GM12864 (cell line): ENCODE measurements at regions not wholly inside any gene's neighbourhood (a gene's known extent, or its start where the extent isn't known, plus 50 kb on each side); places are given as distances from the start of the nearest gene placed in this dataset.

Experiments
- DNase-seq: peaks from one replicate; pipeline ENCODE4 v3.0.0-alpha.2; 2011; ENCODE audit warnings: low read depth
- H3K4me3 ChIP-seq: 2 replicates; pipeline ENCODE4 v1.5.1; 2011; ENCODE audit warnings: mild to moderate bottlenecking, low read depth, low read length, control low read depth
- CTCF ChIP-seq: IDR thresholded peaks from 2 replicates; pipeline ENCODE4 v1.5.1; 2011; ENCODE audit warnings: low read depth, mild to moderate bottlenecking, moderate library complexity, low read length, control low read depth, inconsistent platforms; ENCODE audit errors: missing control alignments

- DNase-seq, result no peak
- TF ChIP-seq CTCF, result no peak
- H3K4me3 ChIP-seq, result no peak overlapping the region
Observed at GRCh38 chr1:199453723-199454122, 573.8 kb upstream of the NR5A2 start.

DNA sequence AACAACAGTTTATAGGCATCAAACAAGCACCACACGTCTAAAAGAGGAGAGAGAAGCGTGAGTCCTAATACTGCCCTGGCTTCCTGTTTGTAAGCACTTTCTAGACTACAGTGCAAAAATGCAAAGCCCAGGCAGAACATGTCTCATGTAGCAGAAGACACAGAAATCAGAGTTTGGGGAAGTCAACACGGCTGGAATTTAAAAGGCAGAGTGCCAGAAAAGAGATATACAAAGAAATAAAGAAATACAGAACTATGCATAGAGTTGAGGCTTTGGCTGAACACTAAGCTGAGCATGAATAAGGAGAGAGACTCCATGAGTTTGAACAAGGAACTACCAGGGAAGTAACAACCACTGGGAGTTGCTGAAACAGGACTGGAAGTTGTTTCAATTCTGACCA, 566.6 kb upstream of the NR5A2 start:
- no peak for TF ChIP-seq CTCF
- DNase-seq, result no peak

DNA sequence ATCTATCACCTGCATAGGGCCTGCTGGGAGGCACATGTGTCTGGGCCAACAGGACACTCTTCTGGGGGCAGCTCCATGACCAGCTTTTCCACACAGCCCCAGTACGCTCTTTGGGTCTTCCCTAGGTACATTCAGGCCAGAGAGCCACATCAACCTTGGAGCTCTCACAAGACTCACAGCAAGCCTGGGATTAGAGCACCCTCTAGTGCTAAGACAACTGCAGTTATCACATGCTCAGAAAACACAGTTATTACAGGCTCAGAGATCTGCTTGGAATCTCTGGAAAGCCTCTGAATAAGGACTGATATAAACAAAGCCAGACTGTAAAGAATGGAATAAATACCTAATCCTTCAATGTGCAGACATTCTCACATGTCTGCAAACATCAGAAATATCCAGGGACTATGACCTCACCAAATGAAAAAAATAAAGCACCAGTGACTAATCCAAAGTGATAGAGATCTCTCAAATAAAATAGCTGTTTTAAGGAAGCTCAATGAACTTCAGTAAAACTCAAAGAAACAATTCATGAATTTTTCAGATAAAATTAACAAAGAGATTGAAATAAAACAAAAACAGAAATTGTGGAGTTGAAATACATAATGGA, 563.9 kb upstream of the NR5A2 start:
- peak; percentile 78 for TF ChIP-seq CTCF
- no peak overlapping the region for H3K4me3 ChIP-seq
- DNase-seq, result peak; percentile 34

More for the DNA sequence above, 566.6 kb upstream of the NR5A2 start:
- no peak overlapping the region for H3K4me3 ChIP-seq

- H3K4me3 ChIP-seq, result no peak overlapping the region
- DNase-seq, result no peak
- TF ChIP-seq CTCF, result no peak
Observed at GRCh38 chr1:199466961-199467360, 560.5 kb upstream of the NR5A2 start.

GRCh38 chr1:199472018-199472417, 555.5 kb upstream of the NR5A2 start:
- TF ChIP-seq CTCF, result no peak
- DNase-seq, result no peak
- H3K4me3 ChIP-seq, result no peak overlapping the region

- no peak overlapping the region for H3K4me3 ChIP-seq
- DNase-seq, result no peak
- TF ChIP-seq CTCF, result no peak
Observed at GRCh38 chr1:199472978-199473377, 554.5 kb upstream of the NR5A2 start.

- TF ChIP-seq CTCF, result no peak
- DNase-seq, result no peak
- H3K4me3 ChIP-seq, result no peak overlapping the region
Observed at GRCh38 chr1:199474738-199475137, 552.8 kb upstream of the NR5A2 start.
